Cardiac fibroblast (primary cell): ENCODE measurements at regions not wholly inside any gene's neighbourhood (a gene's known extent, or its start where the extent isn't known, plus 50 kb on each side); places are given as distances from the start of the nearest gene placed in this dataset.

Experiments
- DNase-seq, 2 donors: peaks; one replicate each; pipeline versions ENCODE4 v3.0.0 to v3.0.0-alpha.2; 2010; ENCODE audit warnings: low read depth in 2 of 2
- H3K4me3 ChIP-seq, 2 donors: replicated peaks in 1 of 2; 1 replicate in 1 of 2; 2 replicates in 1 of 2; pipeline ENCODE4 v1.5.1; 2011; ENCODE audit warnings: low read depth in 2 of 2, low read length in 2 of 2, mild to moderate bottlenecking in 2 of 2, moderate library complexity in 1 of 2
- TF ChIP-seq, protein P1 (sequence below): IDR thresholded peaks from one replicate; pipeline ENCODE4 v1.5.1; 2011; ENCODE audit warnings: low read depth, mild to moderate bottlenecking, low read length, inconsistent platforms

DNA sequence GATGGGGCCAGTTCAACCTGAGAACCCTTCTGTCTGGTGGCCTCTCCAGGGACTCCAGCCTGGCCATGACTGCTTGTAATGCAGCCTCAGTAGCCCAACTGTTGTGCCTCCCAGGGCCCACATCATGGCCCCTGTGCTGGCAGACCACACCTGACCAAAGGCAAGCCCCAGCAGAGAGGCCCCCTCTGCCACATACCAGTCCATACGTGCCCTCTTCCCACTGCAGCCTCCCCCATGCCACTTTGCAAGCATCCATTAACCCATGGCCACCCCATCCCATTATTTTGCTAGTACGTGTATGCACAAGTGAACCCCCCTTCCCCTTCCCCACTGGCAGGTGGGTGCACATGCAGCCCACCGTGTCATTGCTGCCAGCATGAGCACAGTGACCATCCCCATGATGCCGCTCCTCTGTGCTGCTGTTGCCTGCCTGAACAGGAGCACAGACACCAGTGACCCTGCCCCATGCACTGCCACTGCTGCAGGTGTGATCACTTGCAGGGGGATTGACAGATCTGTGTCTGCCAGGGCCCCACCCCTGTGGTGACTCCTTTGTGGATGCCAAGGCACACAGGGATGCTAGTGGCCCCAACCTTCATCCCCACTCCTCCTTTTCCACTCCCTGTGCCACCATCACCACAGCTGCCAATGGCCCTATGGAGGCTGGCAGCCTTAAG, 330.0 kb upstream of the DSEL start:
- TF ChIP-seq, protein P1, sequence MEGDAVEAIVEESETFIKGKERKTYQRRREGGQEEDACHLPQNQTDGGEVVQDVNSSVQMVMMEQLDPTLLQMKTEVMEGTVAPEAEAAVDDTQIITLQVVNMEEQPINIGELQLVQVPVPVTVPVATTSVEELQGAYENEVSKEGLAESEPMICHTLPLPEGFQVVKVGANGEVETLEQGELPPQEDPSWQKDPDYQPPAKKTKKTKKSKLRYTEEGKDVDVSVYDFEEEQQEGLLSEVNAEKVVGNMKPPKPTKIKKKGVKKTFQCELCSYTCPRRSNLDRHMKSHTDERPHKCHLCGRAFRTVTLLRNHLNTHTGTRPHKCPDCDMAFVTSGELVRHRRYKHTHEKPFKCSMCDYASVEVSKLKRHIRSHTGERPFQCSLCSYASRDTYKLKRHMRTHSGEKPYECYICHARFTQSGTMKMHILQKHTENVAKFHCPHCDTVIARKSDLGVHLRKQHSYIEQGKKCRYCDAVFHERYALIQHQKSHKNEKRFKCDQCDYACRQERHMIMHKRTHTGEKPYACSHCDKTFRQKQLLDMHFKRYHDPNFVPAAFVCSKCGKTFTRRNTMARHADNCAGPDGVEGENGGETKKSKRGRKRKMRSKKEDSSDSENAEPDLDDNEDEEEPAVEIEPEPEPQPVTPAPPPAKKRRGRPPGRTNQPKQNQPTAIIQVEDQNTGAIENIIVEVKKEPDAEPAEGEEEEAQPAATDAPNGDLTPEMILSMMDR = no peak
- no peak for DNase-seq
- H3K4me3 ChIP-seq = no peak overlapping the region

GRCh38 chr18:67845035-67845434, 328.5 kb upstream of the DSEL start:
- DNase-seq = peak; percentile 39 to 63
- H3K4me3 ChIP-seq = no peak overlapping the region
- TF ChIP-seq, protein P1 = no peak

DNA sequence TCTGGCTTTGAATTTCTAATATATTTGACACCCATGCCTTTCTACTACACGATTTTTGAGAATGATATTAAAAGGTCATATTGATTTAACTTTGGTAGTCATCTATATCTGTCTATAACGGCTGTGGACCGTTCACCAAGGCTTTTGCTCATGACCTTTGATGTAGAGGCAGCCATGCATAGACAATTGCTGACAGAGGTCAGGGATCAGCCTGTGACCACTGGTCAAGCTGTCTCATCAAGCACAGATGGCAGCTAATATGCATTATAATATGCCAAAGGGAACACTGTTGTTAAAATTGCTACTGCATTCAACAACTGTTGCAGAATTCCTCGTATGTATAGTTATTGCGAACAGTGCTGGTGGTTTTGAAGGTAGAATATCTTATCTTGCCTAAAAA, 323.9 kb upstream of the DSEL start:
- no peak for DNase-seq
- TF ChIP-seq, protein P1 = no peak
- H3K4me3 ChIP-seq = no peak overlapping the region

- no peak overlapping the region for H3K4me3 ChIP-seq
- TF ChIP-seq, protein P1 = no peak
- no peak for DNase-seq
Measured at GRCh38 chr18:67818432-67818831, 301.9 kb upstream of the DSEL start.

- no peak overlapping the region for H3K4me3 ChIP-seq
- TF ChIP-seq, protein P1 = no peak
- DNase-seq = no peak
Measured at GRCh38 chr18:67815280-67815679, 298.8 kb upstream of the DSEL start.

GRCh38 chr18:67813380-67814028, 297.0 kb upstream of the DSEL start:
- TF ChIP-seq, protein P1 = no peak
- no peak for DNase-seq

More at GRCh38 chr18:67813380-67814028, 297.0 kb upstream of the DSEL start:
- no peak overlapping the region for H3K4me3 ChIP-seq
